ENCODE measurements at regions not wholly inside any gene's neighbourhood (a gene's known extent, or its start where the extent isn't known, plus 50 kb on each side); places are given as distances from the start of the nearest gene placed in this dataset.
"Not testable (repeated sequence)": the region's sequence is repeated elsewhere in the genome, so short reads cannot be mapped to it uniquely, and the experiment has no call there.

DNA sequence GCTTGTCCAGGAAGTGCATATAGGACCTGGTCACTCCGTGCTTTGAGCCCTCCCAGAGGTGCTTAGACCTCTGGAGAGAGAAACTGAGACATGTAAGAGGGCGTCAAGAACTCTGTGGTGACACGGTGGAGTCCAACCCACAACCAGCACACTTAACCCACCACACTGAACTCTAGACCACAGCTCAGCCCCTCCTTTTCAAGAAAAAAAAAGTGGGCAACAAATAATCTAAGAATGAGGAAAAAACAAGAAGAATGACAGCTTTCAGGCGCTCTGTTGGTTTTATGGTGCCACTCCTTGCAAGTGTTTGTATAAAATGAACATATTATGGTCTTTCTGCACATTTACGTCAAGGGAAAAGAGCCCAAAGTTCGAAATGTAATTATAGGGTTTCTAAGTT, 50.2 kb upstream of the SNAPC3 start:
- no peak for DNase-seq

GRCh38 chr9:15371448-15371845, 51.2 kb upstream of the SNAPC3 start:
- DNase-seq: no peak

- no peak for DNase-seq
Observed at GRCh38 chr9:15370466-15371447, 51.9 kb upstream of the SNAPC3 start.

- no peak for DNase-seq
Observed at GRCh38 chr9:15369871-15370270, 52.8 kb upstream of the SNAPC3 start.

DNA sequence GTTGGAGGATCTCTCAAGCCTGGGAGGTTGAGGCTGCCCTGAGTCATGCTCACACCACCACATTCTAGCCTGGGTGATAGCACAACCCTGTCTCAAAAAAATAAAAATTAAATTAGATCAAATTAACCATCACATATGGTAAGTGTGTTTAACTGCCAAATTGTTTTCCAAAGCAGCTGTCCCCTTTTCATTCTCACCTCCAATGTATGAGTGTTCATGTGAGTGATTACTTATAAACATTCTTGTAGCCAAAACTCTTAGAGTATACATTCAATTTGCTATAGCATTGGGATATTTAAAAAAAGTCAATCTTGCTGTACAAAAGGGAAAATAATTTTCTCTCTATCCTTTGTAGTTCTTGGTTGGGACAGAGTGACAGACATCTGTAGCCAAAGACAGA, 53.4 kb upstream of the SNAPC3 start:
- no peak for DNase-seq

DNA sequence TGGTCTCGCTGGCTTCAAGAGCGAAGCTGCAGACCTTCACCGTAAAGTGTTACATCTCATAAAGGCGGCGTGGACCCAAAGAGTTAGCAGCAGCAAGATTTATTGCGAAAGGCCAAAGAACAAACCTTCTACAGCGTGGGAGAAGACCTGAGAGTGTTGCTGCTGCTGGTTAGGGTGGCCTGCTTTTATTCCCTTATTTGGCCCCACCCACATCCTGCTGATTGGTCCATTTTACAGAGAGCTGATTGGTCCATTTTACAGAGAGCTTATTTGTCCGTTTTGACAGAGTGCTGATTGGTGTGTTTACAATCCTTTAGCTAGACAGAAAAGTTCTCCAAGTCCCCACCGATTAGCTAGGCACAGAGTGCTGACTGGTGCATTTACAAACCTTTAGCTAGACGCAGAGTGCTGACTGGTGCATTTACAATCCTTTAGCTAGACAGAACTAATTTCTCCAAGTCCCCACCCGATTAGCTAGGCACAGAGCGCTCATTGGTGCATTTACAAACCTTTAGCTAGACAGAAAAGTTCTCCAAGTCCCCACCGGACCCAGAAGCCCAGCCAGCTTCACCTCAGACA, 57.6 kb upstream of the SNAPC3 start:
- DNase-seq: not testable (repeated sequence)

- DNase-seq: no peak
Observed at GRCh38 chr9:15361737-15362136, 54.7 kb upstream of the TTC39B start.

GRCh38 chr9:15357050-15357653, 50.1 kb upstream of the TTC39B start:
- peak; percentile 21 to 37 for DNase-seq

Measured in Kasumi-1 (cell line).